Sigmoid colon (tissue), 3 donors: ENCODE measurements at regions not wholly inside any gene's neighbourhood (a gene's known extent, or its start where the extent isn't known, plus 50 kb on each side); places are given as distances from the start of the nearest gene placed in this dataset.

Experiments used
- POLR2A ChIP-seq, 2 donors: fragments of 450-650 bp; IDR thresholded peaks; one replicate each; pipeline ENCODE4 v1.6.1; 2016; ENCODE audit warnings: antibody characterized with exemption in 2 of 2, mild to moderate bottlenecking in 2 of 2, moderate library complexity in 2 of 2
- TF ChIP-seq, protein P1 (sequence below), 4 experiments: fragments of 450-650 bp in 3 of 4; fragments of 200-600 bp in 1 of 4; IDR thresholded peaks; one replicate each; pipeline ENCODE4 v1.5.1; 2016 to 2019; ENCODE audit warnings: antibody characterized with exemption in 4 of 4, mild to moderate bottlenecking in 3 of 4, moderate library complexity in 2 of 4

DNA sequence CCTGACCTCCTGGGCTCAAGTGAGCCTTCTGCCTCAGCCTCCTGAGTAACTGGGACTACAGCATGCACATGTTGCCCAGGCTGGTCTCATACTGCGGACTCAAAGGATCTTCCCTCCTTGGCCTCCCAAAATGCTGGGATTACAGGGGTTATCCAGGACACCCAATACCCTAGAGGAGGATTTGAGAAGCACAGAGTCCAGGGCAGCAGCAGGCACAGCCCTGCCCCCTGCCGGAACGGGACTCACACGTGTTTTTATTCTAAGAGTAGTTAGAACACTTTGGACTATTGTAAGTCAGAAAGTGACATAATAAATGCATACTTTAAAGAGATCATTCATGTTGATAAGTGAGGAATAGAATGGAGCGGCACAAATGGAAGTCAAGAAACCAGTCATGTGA is 80.2 kb downstream of the C6orf118 start:
- no peak for TF ChIP-seq POLR2A (IDR thresholded peaks at IDR 0.05)
- TF ChIP-seq, protein P1, sequence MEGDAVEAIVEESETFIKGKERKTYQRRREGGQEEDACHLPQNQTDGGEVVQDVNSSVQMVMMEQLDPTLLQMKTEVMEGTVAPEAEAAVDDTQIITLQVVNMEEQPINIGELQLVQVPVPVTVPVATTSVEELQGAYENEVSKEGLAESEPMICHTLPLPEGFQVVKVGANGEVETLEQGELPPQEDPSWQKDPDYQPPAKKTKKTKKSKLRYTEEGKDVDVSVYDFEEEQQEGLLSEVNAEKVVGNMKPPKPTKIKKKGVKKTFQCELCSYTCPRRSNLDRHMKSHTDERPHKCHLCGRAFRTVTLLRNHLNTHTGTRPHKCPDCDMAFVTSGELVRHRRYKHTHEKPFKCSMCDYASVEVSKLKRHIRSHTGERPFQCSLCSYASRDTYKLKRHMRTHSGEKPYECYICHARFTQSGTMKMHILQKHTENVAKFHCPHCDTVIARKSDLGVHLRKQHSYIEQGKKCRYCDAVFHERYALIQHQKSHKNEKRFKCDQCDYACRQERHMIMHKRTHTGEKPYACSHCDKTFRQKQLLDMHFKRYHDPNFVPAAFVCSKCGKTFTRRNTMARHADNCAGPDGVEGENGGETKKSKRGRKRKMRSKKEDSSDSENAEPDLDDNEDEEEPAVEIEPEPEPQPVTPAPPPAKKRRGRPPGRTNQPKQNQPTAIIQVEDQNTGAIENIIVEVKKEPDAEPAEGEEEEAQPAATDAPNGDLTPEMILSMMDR (IDR thresholded peaks at IDR 0.05), result no peak
